ENCODE measurements at regions not wholly inside any gene's neighbourhood (a gene's known extent, or its start where the extent isn't known, plus 50 kb on each side); places are given as distances from the start of the nearest gene placed in this dataset.

- no peak overlapping the region for H2AFZ ChIP-seq (ENCODE audit: insufficient read depth, low read depth, low read length, poor library complexity, severe bottlenecking)
- no peak overlapping the region for H3K4me3 ChIP-seq (replicated peaks in 1 of 3; ENCODE audit: low read depth in 2 of 3, low read length in 3 of 3)
- H3K27ac ChIP-seq (ENCODE audit: low read depth in 1 of 2, low read length in 2 of 2): no peak overlapping the region
- H3K27me3 Mint-ChIP-seq (ENCODE audit: low read depth in 3 of 3): peaks cover 0 to 3% (median 0%) of the 10 kb centered on the region in 3 donors
- H3K27ac Mint-ChIP-seq: no peak overlapping the region
- DNase-seq: no peak
- no peaks in the 10 kb centered on the region for H4K20me1 ChIP-seq (ENCODE audit: insufficient read depth, low read length)
- no peak overlapping the region for H3K4me3 Mint-ChIP-seq
- no peak overlapping the region for H3K9ac ChIP-seq (ENCODE audit: insufficient read depth, low read length, poor library complexity, severe bottlenecking)
- H3K4me1 ChIP-seq (ENCODE audit: control insufficient read depth in 1 of 2, insufficient read depth in 2 of 2, low read length in 2 of 2): no peaks in the 10 kb centered on the region
- H3K36me3 Mint-ChIP-seq: no peaks in the 10 kb centered on the region
- WGBS (ENCODE audit: insufficient coverage): 0% methylated on average over 1 of the region's 4 CpGs
- TF ChIP-seq, protein P1, sequence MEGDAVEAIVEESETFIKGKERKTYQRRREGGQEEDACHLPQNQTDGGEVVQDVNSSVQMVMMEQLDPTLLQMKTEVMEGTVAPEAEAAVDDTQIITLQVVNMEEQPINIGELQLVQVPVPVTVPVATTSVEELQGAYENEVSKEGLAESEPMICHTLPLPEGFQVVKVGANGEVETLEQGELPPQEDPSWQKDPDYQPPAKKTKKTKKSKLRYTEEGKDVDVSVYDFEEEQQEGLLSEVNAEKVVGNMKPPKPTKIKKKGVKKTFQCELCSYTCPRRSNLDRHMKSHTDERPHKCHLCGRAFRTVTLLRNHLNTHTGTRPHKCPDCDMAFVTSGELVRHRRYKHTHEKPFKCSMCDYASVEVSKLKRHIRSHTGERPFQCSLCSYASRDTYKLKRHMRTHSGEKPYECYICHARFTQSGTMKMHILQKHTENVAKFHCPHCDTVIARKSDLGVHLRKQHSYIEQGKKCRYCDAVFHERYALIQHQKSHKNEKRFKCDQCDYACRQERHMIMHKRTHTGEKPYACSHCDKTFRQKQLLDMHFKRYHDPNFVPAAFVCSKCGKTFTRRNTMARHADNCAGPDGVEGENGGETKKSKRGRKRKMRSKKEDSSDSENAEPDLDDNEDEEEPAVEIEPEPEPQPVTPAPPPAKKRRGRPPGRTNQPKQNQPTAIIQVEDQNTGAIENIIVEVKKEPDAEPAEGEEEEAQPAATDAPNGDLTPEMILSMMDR (IDR thresholded peaks at IDR 0.05): no peak
- no peaks in the 10 kb centered on the region for H3K36me3 ChIP-seq (replicated peaks in 1 of 2; ENCODE audit: control insufficient read depth in 1 of 2, insufficient read depth in 2 of 2, low read length in 2 of 2)
- H3K9me3 Mint-ChIP-seq: peaks cover 0 to 3% (median 0%) of the 10 kb centered on the region in 7 donors
- H3K4me2 ChIP-seq (replicated peaks; ENCODE audit: extremely low read depth, low read length, poor library complexity, severe bottlenecking): no peak overlapping the region
- H3K4me1 Mint-ChIP-seq: no peaks in the 10 kb centered on the region
- no peaks in the 10 kb centered on the region for H3K27me3 ChIP-seq (ENCODE audit: control insufficient read depth in 2 of 2, insufficient read depth in 2 of 2, low read length in 2 of 2)
- H3K9me3 ChIP-seq (replicated peaks in 1 of 2; ENCODE audit: control insufficient read depth in 1 of 2, insufficient read depth in 1 of 2, low read length in 2 of 2): no peaks in the 10 kb centered on the region
- intact Hi-C loops (cut with micrococcal nuclease): no loop called here
- no peaks in the 10 kb centered on the region for H3K79me2 ChIP-seq (ENCODE audit: insufficient read depth, low read length)
These were observed 461.5 kb upstream of the GHITM start for GRCh38 chr10:83677795-83678194.

- Histone ChIP-seq H3K4me1 (ENCODE audit: control insufficient read depth in 1 of 2, insufficient read depth in 2 of 2, low read length in 2 of 2) (no peaks in the 10 kb centered on the region), H3K36me3 (replicated peaks in 1 of 2; ENCODE audit: control insufficient read depth in 1 of 2, insufficient read depth in 2 of 2, low read length in 2 of 2) (no peaks in the 10 kb centered on the region), H3K4me2 (replicated peaks; ENCODE audit: extremely low read depth, low read length, poor library complexity, severe bottlenecking) (no peak overlapping the region), H4K20me1 (ENCODE audit: insufficient read depth, low read length) (no peaks in the 10 kb centered on the region), H3K79me2 (ENCODE audit: insufficient read depth, low read length) (no peaks in the 10 kb centered on the region), H3K27me3 (ENCODE audit: control insufficient read depth in 2 of 2, insufficient read depth in 2 of 2, low read length in 2 of 2) (no peaks in the 10 kb centered on the region), H3K4me3 (replicated peaks in 1 of 3; ENCODE audit: low read depth in 2 of 3, low read length in 3 of 3) (no peak overlapping the region), H3K9me3 (replicated peaks in 1 of 2; ENCODE audit: control insufficient read depth in 1 of 2, insufficient read depth in 1 of 2, low read length in 2 of 2) (no peaks in the 10 kb centered on the region), H3K9ac (ENCODE audit: insufficient read depth, low read length, poor library complexity, severe bottlenecking) (no peak overlapping the region), H3K27ac (ENCODE audit: low read depth in 1 of 2, low read length in 2 of 2) (no peak overlapping the region), H2AFZ (ENCODE audit: insufficient read depth, low read depth, low read length, poor library complexity, severe bottlenecking) (no peak overlapping the region)
- intact Hi-C loops (cut with micrococcal nuclease): no loop called here
- WGBS (ENCODE audit: insufficient coverage): no CpG with 5 or more reads among the region's 3 CpGs
- H3K4me3 Mint-ChIP-seq: no peak overlapping the region
- H3K36me3 Mint-ChIP-seq: no peaks in the 10 kb centered on the region
- no peak for DNase-seq
- H3K27ac Mint-ChIP-seq: no peak overlapping the region
- no peaks in the 10 kb centered on the region for H3K4me1 Mint-ChIP-seq
- TF ChIP-seq, protein P1 (IDR thresholded peaks at IDR 0.05): no peak
- peaks cover 0 to 6% (median 0%) of the 10 kb centered on the region in 7 donors for H3K9me3 Mint-ChIP-seq
- peaks cover 0 to 3% (median 0%) of the 10 kb centered on the region in 3 donors for H3K27me3 Mint-ChIP-seq (ENCODE audit: low read depth in 3 of 3)
These were observed 460.5 kb upstream of the GHITM start for GRCh38 chr10:83678850-83679249.

Measured in CD14-positive monocyte (primary cell).